Left lung (tissue), 4 donors: ENCODE measurements at regions not wholly inside any gene's neighbourhood (a gene's known extent, or its start where the extent isn't known, plus 50 kb on each side); places are given as distances from the start of the nearest gene placed in this dataset.

Experiments
- ATAC-seq: fragments of 200-7000 bp; cut with Tn5 transposase; one replicate; pipeline ENCODE4 v1.9.1; 2020; ENCODE audit warnings: moderate library complexity
- DNase-seq, 4 donors: peaks; one replicate each; pipeline ENCODE4 v3.0.0-alpha.2; 2013 to 2020
- H3K27ac ChIP-seq, 2 donors: fragments of 200-600 bp; sonication (generic) in 1 of 2; one replicate each; pipeline versions ENCODE4 v1.5.0 to v1.8.0; 2020 to 2021
- H3K27me3 ChIP-seq, 2 donors: fragments of 200-600 bp; sonication (generic) in 1 of 2; one replicate each; pipeline versions ENCODE4 v1.5.0 to v1.8.0; 2020 to 2021
- H3K36me3 ChIP-seq, 2 donors: fragments of 200-600 bp; sonication (generic) in 1 of 2; one replicate each; pipeline versions ENCODE4 v1.5.0 to v1.8.0; 2020 to 2021
- H3K4me1 ChIP-seq, 2 donors: fragments of 200-600 bp; one replicate each; pipeline ENCODE4 v1.8.0; 2021
- H3K4me3 ChIP-seq, 2 donors: fragments of 200-600 bp; sonication (generic) in 1 of 2; one replicate each; pipeline versions ENCODE4 v1.5.0 to v1.8.0; 2020 to 2021; ENCODE audit warnings: mild to moderate bottlenecking in 1 of 2
- H3K9me3 ChIP-seq, 2 donors: fragments of 200-600 bp; sonication (generic) in 1 of 2; one replicate each; pipeline versions ENCODE4 v1.5.0 to v1.8.0; 2020 to 2021
- intact Hi-C, 2 donors: fragments of 100-400 bp; cut with DNase I; formaldehyde crosslinking; loops; one replicate each; pipeline versions ENCODE4 v1.11.2 to v1.14.2; 2022
- TF ChIP-seq, protein P1 (sequence below), 2 donors: fragments of 200-600 bp; sonication (generic) in 1 of 2; IDR thresholded peaks; one replicate each; pipeline versions ENCODE4 v1.5.0 to v1.8.0; 2021; ENCODE audit warnings: antibody characterized with exemption in 2 of 2
- donor health status: DM: no; HTN: yes; CAD: no.
- donor health status: DM: no; HTN: no; CAD: no.

DNA sequence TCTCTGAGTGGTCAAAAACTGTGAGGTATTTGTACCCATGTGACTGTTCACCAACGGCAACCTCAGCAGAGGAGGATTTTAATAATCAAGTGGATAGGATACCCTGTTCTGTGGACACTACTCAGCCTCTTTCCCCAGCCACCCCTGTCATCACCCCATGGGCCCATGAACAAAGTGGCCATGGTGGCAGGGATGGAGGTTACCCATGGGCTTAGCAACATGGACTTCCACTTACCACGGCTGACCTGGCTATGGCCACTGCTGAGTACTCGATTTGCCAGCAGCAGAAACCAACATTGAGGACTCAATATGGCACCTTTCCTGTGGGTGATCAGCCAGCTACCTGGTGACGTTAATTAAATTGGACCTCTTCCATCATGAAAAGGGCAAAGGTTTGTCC lies 1782.7 kb downstream of the PLA2G4A start:
- DNase-seq (peak in 1 of 4 donors; percentile 23), ATAC-seq (no peak)
- Histone ChIP-seq H3K4me3 (no peak overlapping the region), H3K27me3 (no peaks in the 10 kb centered on the region), H3K9me3 (peaks cover 0 to 26% of the 10 kb centered on the region in 2 donors), H3K36me3 (no peaks in the 10 kb centered on the region), H3K27ac (no peak overlapping the region), H3K4me1 (no peaks in the 10 kb centered on the region)
- intact Hi-C loops = no loop called here
- TF ChIP-seq, protein P1, sequence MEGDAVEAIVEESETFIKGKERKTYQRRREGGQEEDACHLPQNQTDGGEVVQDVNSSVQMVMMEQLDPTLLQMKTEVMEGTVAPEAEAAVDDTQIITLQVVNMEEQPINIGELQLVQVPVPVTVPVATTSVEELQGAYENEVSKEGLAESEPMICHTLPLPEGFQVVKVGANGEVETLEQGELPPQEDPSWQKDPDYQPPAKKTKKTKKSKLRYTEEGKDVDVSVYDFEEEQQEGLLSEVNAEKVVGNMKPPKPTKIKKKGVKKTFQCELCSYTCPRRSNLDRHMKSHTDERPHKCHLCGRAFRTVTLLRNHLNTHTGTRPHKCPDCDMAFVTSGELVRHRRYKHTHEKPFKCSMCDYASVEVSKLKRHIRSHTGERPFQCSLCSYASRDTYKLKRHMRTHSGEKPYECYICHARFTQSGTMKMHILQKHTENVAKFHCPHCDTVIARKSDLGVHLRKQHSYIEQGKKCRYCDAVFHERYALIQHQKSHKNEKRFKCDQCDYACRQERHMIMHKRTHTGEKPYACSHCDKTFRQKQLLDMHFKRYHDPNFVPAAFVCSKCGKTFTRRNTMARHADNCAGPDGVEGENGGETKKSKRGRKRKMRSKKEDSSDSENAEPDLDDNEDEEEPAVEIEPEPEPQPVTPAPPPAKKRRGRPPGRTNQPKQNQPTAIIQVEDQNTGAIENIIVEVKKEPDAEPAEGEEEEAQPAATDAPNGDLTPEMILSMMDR (IDR thresholded peaks at IDR 0.05) = no peak

DNA sequence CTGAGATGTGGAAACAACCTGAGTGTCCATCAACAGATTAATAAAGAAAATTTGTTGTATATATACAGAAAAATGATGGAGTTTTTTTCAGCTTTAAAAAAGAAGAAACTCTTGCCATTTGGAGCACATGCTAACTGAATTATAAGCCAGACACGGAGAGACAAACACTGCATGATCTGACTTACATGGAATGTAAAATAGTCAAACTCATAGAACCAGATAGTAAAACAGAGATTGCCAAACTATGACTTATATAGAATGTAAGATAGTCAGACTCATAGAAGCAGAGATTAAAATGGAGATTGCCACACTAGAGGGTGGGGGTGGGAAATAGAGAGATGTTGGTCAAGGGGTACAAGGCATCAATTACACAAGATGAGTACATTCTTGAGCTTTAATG lies 1786.6 kb downstream of the PLA2G4A start:
- no peak overlapping the region for H3K4me3 ChIP-seq
- DNase-seq (no peak), ATAC-seq (no peak)
- peaks cover 0 to 12% of the 10 kb centered on the region in 2 donors for H3K9me3 ChIP-seq
- no peak overlapping the region for H3K27ac ChIP-seq
- no peaks in the 10 kb centered on the region for H3K27me3 ChIP-seq
- H3K36me3 ChIP-seq = no peaks in the 10 kb centered on the region
- intact Hi-C loops = no loop called here
- TF ChIP-seq, protein P1 (IDR thresholded peaks at IDR 0.05) = no peak
- H3K4me1 ChIP-seq = no peaks in the 10 kb centered on the region

DNA sequence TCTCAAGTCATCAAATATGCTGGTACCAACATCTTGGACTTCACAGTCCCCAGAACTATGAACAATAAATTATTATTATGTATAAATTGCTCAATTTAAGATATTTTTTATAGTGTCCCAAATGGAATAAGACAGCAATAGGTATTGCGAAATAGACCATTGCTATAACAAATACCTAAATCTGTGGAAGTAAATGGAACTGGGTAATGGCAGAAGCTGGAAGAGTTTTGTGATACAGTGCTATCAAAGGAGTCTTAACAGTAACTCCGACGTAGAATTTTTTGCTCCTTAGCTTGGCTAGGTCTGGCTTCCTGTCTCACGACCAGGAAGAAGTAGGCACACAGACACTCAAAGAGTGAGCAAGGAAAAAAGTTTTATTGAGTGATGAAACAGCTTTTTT lies 1791.5 kb downstream of the PLA2G4A start:
- H3K4me1 ChIP-seq = no peaks in the 10 kb centered on the region
- no peak overlapping the region for H3K4me3 ChIP-seq
- no peaks in the 10 kb centered on the region for H3K27me3 ChIP-seq
- intact Hi-C loops = no loop called here
- no peaks in the 10 kb centered on the region for H3K9me3 ChIP-seq
- ATAC-seq (no peak), DNase-seq (no peak)
- H3K27ac ChIP-seq = no peak overlapping the region
- no peaks in the 10 kb centered on the region for H3K36me3 ChIP-seq
- TF ChIP-seq, protein P1 (IDR thresholded peaks at IDR 0.05) = no peak

DNA sequence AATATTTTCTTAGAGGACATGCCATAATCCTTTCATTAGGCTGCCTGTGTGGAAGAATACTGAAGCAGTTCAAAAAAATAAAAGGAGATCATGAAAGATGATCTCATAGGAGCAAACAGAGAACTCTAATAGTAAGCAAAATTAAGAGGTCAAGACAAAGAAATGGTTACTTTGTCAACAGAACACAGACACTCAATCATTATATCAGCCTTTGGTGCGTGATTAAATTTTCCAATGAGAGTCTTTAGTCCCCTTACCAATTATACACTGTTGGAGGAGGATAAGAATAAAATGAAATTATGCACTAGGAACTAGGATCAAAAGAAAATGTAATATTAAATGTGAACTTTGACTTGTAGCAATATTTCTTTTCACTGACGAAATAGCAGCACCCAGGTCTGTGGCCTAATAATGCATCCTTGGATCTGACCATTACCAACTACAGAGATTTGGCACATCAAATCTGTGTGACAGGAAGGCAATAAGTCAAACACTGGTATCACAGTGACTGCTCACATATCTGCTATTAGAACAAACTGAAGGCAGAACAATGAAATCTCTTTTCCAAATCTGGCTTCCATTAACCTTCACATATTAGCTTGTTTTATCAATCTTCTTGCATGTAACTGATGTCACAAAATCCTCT lies 1812.9 kb downstream of the PLA2G4A start:
- H3K27me3 ChIP-seq = no peaks in the 10 kb centered on the region
- no peak overlapping the region for H3K4me3 ChIP-seq
- ATAC-seq = no peak
- TF ChIP-seq, protein P1 (IDR thresholded peaks at IDR 0.05) = no peak
- no peaks in the 10 kb centered on the region for H3K9me3 ChIP-seq
- intact Hi-C loops = no loop called here
- no peak overlapping the region for H3K27ac ChIP-seq
- no peak for DNase-seq
- no peaks in the 10 kb centered on the region for H3K4me1 ChIP-seq
- no peaks in the 10 kb centered on the region for H3K36me3 ChIP-seq

DNA sequence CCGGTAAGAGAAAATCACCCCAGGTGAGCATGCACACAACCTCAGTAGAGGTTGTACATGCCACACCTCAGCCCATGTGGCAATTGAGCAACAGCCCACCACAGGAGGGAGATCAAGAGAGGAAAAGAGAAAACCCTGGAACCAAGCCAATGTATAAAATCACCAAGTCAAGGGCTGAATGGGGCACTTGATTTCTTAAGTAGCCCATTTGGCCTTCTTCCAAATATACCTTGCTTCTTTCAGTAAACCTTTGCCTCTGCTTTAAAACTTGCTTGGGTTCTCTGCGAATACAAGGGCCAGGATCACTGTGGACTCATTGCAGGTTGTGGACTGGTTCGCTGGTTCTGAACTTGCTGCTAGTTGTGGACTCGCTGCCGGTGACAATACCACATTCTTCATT lies 1814.0 kb downstream of the PLA2G4A start:
- intact Hi-C loops = no loop called here
- no peak overlapping the region for H3K27ac ChIP-seq
- TF ChIP-seq, protein P1 (IDR thresholded peaks at IDR 0.05) = no peak
- H3K4me3 ChIP-seq = no peak overlapping the region
- DNase-seq = peak in 3 of 4 donors; percentile 14 to 52 (median 38)
- no peaks in the 10 kb centered on the region for H3K36me3 ChIP-seq
- no peaks in the 10 kb centered on the region for H3K27me3 ChIP-seq
- no peaks in the 10 kb centered on the region for H3K4me1 ChIP-seq
- ATAC-seq = peak; percentile 90
- H3K9me3 ChIP-seq = no peaks in the 10 kb centered on the region
